Neuron (in vitro differentiated cells): ENCODE measurements at regions not wholly inside any gene's neighbourhood (a gene's known extent, or its start where the extent isn't known, plus 50 kb on each side); places are given as distances from the start of the nearest gene placed in this dataset.

Experiments
- H2AFZ ChIP-seq: one replicate; pipeline ENCODE4 v1.6.1; 2013; ENCODE audit warnings: low read depth, mild to moderate bottlenecking, inconsistent platforms, low read length, moderate library complexity
- H3K27me3 ChIP-seq: one replicate; pipeline ENCODE4 v1.6.1; 2013; ENCODE audit warnings: low read length; ENCODE audit not compliant: insufficient read depth
- H3K36me3 ChIP-seq: one replicate; pipeline ENCODE4 v1.6.1; 2013; ENCODE audit warnings: low read length; ENCODE audit not compliant: insufficient read depth
- H3K4me1 ChIP-seq: one replicate; pipeline ENCODE4 v1.6.1; 2013; ENCODE audit warnings: low read length; ENCODE audit not compliant: insufficient read depth
- H3K4me3 ChIP-seq: 2 replicates; pipeline ENCODE4 v1.5.1; 2013; ENCODE audit warnings: mild to moderate bottlenecking, low read length, moderate library complexity
- H3K9me3 ChIP-seq: one replicate; pipeline ENCODE4 v1.6.1; 2013; ENCODE audit warnings: low read length

DNA sequence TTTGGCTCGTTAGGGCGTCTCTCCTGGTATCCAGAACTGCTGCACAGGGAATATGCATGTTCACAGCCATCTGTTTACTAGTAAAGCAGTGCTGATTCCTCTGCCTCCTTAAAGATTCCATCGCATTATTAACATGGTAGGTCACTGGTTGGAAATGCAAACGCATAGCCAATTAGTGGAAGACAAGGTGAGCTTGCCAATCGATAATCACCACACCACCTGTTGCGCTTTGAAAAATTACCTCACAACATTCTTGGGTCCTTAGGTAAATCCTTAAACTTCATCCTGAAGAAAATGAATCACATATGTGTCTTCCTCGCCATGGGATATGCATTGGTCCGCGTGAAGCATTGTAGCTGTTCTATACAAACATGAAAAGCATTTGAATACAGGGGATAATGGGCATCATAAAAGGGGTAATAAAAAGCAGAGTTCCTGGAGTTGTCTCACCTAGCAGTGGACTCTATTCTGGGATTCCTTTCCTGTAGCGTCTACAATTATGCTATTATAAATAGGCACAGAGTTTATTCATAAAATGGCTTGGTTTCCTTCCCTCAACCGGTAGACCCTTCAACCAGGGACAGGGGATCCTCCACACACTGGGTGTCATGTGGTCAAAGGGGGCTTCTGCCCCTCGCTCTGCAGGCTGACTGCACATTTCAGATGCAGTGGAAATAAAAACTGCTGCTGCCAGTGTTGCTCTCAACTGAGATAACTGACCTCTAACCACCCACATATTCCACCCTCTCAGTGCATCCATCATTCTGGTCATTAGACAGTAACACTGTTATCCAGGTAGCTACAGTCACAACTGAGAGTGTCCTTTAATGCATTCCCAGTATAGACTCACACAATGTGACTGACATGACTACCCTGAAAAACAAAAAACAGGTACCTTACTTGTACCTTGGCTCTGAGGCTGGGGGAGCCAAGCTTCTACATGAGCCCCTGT is 389.2 kb upstream of the NFE2L3 start:
- H3K4me1 ChIP-seq = no peaks in the 10 kb centered on the region
- H3K27me3 ChIP-seq = no peaks in the 10 kb centered on the region
- H2AFZ ChIP-seq = no peak overlapping the region
- H3K9me3 ChIP-seq = no peaks in the 10 kb centered on the region
- H3K4me3 ChIP-seq = no peak overlapping the region
- no peaks in the 10 kb centered on the region for H3K36me3 ChIP-seq

DNA sequence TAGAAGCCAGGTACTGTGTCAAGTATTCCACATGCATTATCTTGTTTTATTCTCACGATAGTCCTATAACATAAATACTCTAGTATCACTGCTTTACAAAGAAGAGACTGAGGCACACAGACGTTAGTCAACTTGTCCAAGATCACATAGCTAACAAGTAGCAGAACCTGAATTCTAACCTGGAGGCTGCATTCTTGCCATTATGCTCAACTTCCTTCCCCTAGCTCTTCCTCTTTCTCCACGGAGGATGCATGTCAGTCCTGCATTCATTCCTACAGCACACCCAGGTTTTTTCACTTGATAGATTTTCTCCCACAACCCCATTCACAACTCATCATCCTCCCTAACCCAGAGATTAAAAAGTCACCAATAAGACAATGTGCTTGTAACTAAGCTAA is 388.5 kb upstream of the NFE2L3 start:
- no peaks in the 10 kb centered on the region for H3K36me3 ChIP-seq
- H3K4me3 ChIP-seq = no peak overlapping the region
- no peaks in the 10 kb centered on the region for H3K27me3 ChIP-seq

DNA sequence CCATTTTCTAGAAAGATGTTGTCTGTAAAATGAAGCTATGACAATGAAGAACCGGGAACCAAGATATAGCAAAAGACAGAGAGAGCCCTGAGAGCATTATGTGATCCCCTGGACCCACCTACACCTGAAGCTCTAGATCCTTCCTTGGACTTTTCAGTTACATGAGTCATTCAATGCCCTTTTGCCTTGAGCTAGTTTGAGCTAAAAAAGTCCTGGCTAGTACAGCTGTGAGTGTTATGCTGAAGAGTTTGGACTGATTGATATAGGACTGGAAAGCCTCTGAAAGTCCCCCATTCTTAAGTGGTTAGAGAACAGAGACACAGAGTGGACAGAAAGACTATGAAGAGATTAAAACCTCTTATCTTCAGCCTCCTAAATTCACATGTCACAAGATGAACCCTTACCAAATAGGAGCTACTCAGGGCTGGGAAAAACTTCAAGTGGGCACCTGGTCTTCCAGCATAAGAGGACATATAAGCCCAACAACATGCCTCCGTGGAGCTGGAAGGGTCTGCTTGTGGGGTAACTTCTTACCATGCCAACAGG is 386.8 kb upstream of the NFE2L3 start:
- Histone ChIP-seq H2AFZ (no peak overlapping the region), H3K36me3 (no peaks in the 10 kb centered on the region), H3K9me3 (no peaks in the 10 kb centered on the region), H3K4me1 (no peaks in the 10 kb centered on the region), H3K4me3 (no peak overlapping the region), H3K27me3 (no peaks in the 10 kb centered on the region)

More for the DNA sequence above, 388.5 kb upstream of the NFE2L3 start:
- no peaks in the 10 kb centered on the region for H3K4me1 ChIP-seq
- no peaks in the 10 kb centered on the region for H3K9me3 ChIP-seq
- no peak overlapping the region for H2AFZ ChIP-seq

DNA sequence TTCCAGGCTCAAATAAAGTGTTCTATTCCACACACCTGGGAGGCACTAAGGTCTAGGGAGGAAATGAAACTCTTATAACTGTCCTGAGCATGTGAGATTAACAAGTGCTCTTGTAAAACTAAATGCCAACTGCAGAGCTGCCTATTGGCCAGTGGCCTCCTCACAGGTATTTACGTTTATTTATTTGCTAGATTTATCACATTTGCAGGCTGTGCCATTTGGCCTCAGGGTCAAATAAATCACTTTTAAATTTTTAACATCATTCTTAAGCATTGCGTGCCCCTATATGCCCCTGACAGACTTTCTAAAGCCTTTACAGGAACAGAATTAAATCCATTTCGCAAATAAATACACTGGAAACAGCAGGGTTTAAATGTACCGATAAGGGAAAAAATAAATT is 381.8 kb upstream of the NFE2L3 start:
- H3K4me3 ChIP-seq = no peak overlapping the region
- H3K9me3 ChIP-seq = no peaks in the 10 kb centered on the region
- no peak overlapping the region for H2AFZ ChIP-seq
- peaks cover 6% of the 10 kb centered on the region for H3K4me1 ChIP-seq
- no peaks in the 10 kb centered on the region for H3K27me3 ChIP-seq
- H3K36me3 ChIP-seq = no peaks in the 10 kb centered on the region

DNA sequence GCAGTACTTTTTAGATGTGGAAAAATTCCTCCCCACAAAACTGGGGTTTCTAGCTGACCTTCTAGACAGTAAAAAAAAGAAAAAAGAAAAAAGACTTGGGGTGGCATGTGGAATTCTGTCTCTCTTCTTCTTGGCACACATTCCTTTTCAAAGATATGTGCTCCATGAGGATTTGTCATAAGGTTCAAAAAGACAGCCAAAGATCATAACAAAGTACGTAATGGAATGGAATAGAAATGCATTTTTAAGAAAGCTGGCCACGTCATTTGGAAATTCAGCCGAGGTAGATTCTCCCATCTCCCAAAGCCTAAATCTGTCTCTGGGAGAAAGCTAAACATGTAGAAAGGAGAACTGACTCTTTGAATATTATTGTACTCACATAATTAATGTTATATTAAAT is 381.3 kb upstream of the NFE2L3 start:
- Histone ChIP-seq H3K36me3 (no peaks in the 10 kb centered on the region), H3K9me3 (no peaks in the 10 kb centered on the region), H3K4me3 (no peak overlapping the region), H2AFZ (no peak overlapping the region), H3K4me1 (peaks cover 6% of the 10 kb centered on the region), H3K27me3 (no peaks in the 10 kb centered on the region)

DNA sequence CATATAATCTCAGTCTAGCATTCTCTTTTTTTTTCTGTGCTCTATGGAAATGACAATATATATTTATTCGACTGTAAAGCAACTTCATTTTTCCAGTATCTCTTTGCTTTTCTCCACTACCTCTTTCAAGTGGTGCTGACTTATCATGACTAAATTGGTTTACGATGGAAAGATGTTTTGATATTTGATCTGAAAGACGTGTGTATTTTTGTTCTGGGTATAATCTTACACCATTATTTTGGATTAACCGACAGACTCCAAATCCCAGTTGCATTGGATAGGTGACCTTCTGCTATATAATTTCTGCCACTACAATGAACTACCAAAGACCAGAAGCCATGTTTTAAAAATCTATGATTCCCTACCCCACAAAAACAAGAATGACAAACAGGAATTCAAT is 380.5 kb upstream of the NFE2L3 start:
- H3K9me3 ChIP-seq = no peaks in the 10 kb centered on the region
- peaks cover 6% of the 10 kb centered on the region for H3K4me1 ChIP-seq
- no peak overlapping the region for H3K4me3 ChIP-seq
- H3K27me3 ChIP-seq = no peaks in the 10 kb centered on the region
- H3K36me3 ChIP-seq = no peaks in the 10 kb centered on the region
- no peak overlapping the region for H2AFZ ChIP-seq

DNA sequence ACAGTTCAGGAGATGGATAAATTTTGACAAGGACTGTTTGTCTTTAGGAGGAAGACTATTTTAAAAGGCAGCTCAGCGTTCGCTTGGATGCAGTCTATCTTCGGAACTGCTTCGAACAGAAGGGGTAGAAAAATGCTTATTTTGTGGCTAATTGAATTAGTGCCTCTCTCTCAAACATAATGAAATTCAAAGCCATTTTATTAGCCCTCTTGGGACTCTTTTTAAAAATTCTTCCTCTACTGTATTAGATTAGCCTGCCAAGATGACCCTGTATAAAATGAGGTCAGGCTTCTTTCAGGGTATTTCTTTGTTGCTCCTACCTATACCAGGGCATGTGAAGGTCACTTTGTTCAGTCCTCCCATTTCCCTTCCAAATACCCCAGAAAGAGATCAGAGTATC is 379.2 kb upstream of the NFE2L3 start:
- Histone ChIP-seq H3K9me3 (no peaks in the 10 kb centered on the region), H2AFZ (no peak overlapping the region), H3K36me3 (no peaks in the 10 kb centered on the region), H3K4me3 (no peak overlapping the region), H3K27me3 (no peaks in the 10 kb centered on the region), H3K4me1 (peaks cover 9% of the 10 kb centered on the region)

DNA sequence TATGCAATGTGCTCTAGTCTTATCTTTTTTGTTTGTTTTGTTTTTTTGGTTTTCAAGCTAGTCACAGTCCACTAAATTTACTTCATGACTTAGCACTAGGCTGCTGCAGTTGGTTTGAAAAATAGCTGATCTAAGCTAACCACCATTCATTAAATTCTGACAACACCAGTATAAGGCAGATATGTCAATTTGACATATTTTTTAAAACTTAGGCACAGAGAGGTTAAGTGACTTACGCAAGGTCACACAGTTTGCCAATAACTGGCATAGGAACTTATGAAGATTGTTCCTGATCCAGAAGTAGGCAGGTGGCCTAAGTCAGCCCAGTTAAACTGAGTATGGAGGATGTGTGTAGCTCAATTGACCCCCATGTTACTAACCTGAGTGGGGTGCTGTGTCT is 377.3 kb upstream of the NFE2L3 start:
- Histone ChIP-seq H3K4me1 (peaks cover 11% of the 10 kb centered on the region), H3K36me3 (no peaks in the 10 kb centered on the region), H3K27me3 (no peaks in the 10 kb centered on the region), H2AFZ (no peak overlapping the region), H3K4me3 (no peak overlapping the region), H3K9me3 (no peaks in the 10 kb centered on the region)

DNA sequence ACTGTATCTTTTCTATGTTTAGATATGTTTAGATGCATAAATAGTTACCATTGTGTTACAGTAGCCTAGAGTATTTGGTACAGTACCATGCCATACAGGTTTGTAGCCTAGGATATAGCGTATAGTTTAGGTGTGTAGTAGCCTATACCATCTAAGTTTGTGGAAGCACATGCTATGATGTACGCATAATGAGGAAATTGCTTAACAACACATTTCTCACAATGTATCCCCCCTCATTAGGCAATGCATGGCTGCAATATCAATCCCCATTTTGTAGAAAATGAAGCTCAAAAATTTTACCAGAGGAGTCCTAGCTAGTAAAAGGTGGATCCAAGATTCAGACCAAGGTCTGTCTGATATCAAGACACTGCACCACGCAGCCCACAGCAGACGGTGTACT is 376.4 kb upstream of the NFE2L3 start:
- peaks cover 8% of the 10 kb centered on the region for H3K4me1 ChIP-seq
- no peak overlapping the region for H2AFZ ChIP-seq
- H3K36me3 ChIP-seq = no peaks in the 10 kb centered on the region
- H3K4me3 ChIP-seq = no peak overlapping the region
- no peaks in the 10 kb centered on the region for H3K9me3 ChIP-seq
- H3K27me3 ChIP-seq = no peaks in the 10 kb centered on the region

DNA sequence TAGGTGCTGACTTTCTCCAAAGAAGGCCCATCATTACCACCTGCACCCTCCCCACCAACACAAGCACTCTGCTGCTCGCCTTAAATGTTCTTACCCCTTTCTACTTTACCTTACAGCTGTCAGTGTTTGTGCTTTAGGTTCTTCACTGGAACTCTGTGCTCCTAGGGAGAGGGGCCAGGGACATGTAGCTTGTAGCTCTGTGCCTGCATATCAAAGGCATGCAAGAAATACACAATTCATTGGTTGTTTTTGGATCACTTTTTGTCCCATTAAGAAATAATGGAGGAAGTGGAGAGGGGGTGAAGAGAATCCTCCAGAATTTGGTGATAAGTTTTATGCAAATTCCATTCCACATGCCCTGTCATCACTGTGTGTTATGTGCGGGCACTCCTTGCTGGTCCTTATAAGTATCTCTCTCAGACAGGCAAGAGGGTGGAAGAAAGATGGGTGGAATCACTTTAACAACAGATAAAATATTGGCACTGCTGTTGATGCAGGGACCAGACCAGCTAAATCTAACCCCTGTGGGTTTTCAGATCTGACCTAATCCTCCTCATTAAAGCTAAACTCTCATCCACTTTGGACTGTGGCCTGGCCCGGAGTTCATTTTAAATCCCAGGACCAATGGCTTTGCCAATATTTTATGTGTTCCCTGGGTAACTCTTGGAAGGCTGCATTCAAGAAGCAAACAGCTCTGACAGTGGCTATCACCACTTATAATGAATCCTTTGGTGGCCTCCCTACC is 375.8 kb upstream of the NFE2L3 start:
- Histone ChIP-seq H3K27me3 (no peaks in the 10 kb centered on the region), H3K4me1 (peaks cover 5% of the 10 kb centered on the region), H3K9me3 (no peaks in the 10 kb centered on the region), H3K36me3 (no peaks in the 10 kb centered on the region), H2AFZ (no peak overlapping the region), H3K4me3 (no peak overlapping the region)

DNA sequence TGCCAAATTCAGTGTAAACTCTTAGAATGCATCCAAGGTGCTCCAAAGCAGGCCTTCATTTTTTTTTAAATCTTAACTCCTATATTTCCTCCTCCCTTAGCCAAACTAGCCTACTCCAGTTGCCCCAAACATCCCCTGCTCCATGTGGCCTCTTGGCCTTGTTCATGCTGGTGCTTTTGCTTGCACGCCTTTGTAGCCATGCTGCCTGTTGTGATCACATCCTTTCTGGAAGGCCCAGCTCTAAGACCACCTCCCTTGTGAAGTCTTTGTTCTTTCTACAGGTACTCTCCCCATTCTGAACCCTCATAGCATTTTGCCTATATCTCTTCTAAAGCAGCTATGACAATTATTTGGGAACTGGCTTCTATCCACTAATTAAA is 375.3 kb upstream of the NFE2L3 start:
- Histone ChIP-seq H3K27me3 (no peaks in the 10 kb centered on the region), H3K4me1 (peaks cover 5% of the 10 kb centered on the region), H3K4me3 (no peak overlapping the region), H3K9me3 (no peaks in the 10 kb centered on the region), H2AFZ (no peak overlapping the region), H3K36me3 (no peaks in the 10 kb centered on the region)

DNA sequence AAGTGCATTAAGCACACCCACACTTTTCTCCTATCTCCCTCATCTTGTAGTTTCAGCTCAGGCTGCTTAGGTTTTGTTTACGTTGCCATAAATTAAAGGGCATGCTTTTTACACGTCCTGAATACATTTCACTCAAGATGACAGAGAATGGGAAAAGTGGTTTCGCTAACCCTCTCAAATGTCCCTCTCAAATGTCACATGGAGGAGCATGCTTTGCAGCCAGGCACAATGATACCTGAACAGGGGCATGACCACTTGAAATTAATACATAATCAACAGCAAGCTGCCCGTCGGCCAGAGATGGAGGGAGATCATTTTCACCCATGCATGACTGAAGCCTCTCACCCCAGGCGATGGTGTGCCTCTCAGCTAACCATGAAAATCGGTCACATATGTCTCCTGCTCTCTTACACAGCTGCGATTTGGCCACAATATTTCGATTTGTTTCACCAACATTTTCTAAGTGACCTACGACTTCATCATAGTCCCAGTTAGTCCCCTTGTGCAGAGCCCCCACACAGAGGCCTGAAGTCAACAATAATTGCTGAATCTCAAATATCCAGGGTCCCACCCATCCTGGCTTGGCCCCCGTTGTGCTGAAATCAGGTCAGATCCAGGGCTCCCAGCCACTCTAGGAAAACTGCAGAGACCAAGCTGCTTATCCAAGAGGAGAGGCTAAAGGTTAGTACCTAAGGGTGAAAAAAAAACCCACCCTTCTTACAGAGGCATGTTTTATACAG is 373.9 kb upstream of the NFE2L3 start:
- Histone ChIP-seq H3K27me3 (no peaks in the 10 kb centered on the region), H2AFZ (no peak overlapping the region), H3K4me3 (no peak overlapping the region), H3K4me1 (peaks cover 5% of the 10 kb centered on the region), H3K9me3 (no peaks in the 10 kb centered on the region), H3K36me3 (no peaks in the 10 kb centered on the region)
